CD8-positive, alpha-beta memory T cell (primary cell): ENCODE measurements at regions not wholly inside any gene's neighbourhood (a gene's known extent, or its start where the extent isn't known, plus 50 kb on each side); places are given as distances from the start of the nearest gene placed in this dataset.

Source experiments
- CTCF ChIA-PET: fragments of 350-600 bp; sonication (Branson Sonifier 250); formaldehyde crosslinking; loops from one replicate; lab custom pipeline; 2021; ENCODE audit warnings: antibody characterized with exemption; lab: Charles Lee
- POLR2A ChIA-PET: fragments of 350-600 bp; sonication (Branson Sonifier 250); formaldehyde crosslinking; loops from one replicate; lab custom pipeline; 2021; ENCODE audit warnings: antibody characterized with exemption; lab: Charles Lee
- DNase-seq, 5 donors: peaks; one replicate each; pipeline versions ENCODE4 v3.0.0 to v3.0.0-alpha.2; 2020 to 2022; ENCODE audit warnings: mixed read lengths in 1 of 5
- H3K27ac ChIP-seq: one replicate; pipeline ENCODE4 v1.7.0; 2013; ENCODE audit warnings: low read depth, mild to moderate bottlenecking, low read length, moderate library complexity
- H3K27me3 ChIP-seq: 2 replicates; pipeline ENCODE4 v1.7.0; 2013; ENCODE audit warnings: low read length, mild to moderate bottlenecking; ENCODE audit not compliant: insufficient read depth, poor library complexity, severe bottlenecking
- H3K36me3 ChIP-seq: 2 replicates; pipeline ENCODE4 v1.7.0; 2013; ENCODE audit warnings: mild to moderate bottlenecking, low read length, moderate library complexity; ENCODE audit not compliant: insufficient read depth
- H3K4me1 ChIP-seq: 2 replicates; pipeline ENCODE4 v1.7.0; 2013; ENCODE audit warnings: mild to moderate bottlenecking, low read length, moderate library complexity; ENCODE audit not compliant: insufficient read depth
- H3K4me3 ChIP-seq: 2 replicates; pipeline ENCODE4 v1.7.0; 2013; ENCODE audit warnings: mild to moderate bottlenecking, low read length
- H3K9me3 ChIP-seq: 2 replicates; pipeline ENCODE4 v1.7.0; 2013; ENCODE audit warnings: mild to moderate bottlenecking, low read length
- H3K27ac Mint-ChIP-seq, 8 donors: one replicate each; pipeline ENCODE4 v1.8.0; 2020 to 2021; ENCODE audit warnings: mixed read lengths in 8 of 8, mild to moderate bottlenecking in 6 of 8, inconsistent platforms in 3 of 8, moderate library complexity in 3 of 8
- H3K27me3 Mint-ChIP-seq, 2 donors: one replicate each; pipeline ENCODE4 v1.8.0; 2020 to 2021; ENCODE audit warnings: mixed read lengths in 2 of 2, mild to moderate bottlenecking in 1 of 2, moderate library complexity in 1 of 2
- H3K36me3 Mint-ChIP-seq, 3 donors: one replicate each; pipeline ENCODE4 v1.8.0; 2020 to 2021; ENCODE audit warnings: mixed read lengths in 3 of 3, inconsistent platforms in 1 of 3, mild to moderate bottlenecking in 1 of 3
- H3K4me1 Mint-ChIP-seq, 3 donors: one replicate each; pipeline ENCODE4 v1.8.0; 2020 to 2021; ENCODE audit warnings: mixed read lengths in 3 of 3, inconsistent platforms in 1 of 3, mild to moderate bottlenecking in 1 of 3
- H3K4me3 Mint-ChIP-seq, 7 donors: one replicate each; pipeline ENCODE4 v1.8.0; 2020 to 2021; ENCODE audit warnings: mixed read lengths in 7 of 7, mild to moderate bottlenecking in 6 of 7, moderate library complexity in 4 of 7, inconsistent platforms in 2 of 7
- H3K9me3 Mint-ChIP-seq, 5 donors: one replicate each; pipeline ENCODE4 v1.8.0; 2020 to 2022; ENCODE audit warnings: mixed read lengths in 5 of 5, mild to moderate bottlenecking in 3 of 5, moderate library complexity in 2 of 5, inconsistent platforms in 1 of 5

- H3K9me3 ChIP-seq, result no peaks in the 10 kb centered on the region
- CTCF ChIA-PET, result no interaction called here
These were observed 57.2 kb downstream of the NKX6-1 start for GRCh38 chr4:84441758-84442377.

GRCh38 chr4:84439996-84440395 lies 59.1 kb downstream of the NKX6-1 start:
- no peaks in the 10 kb centered on the region for H3K36me3 ChIP-seq
- DNase-seq, result no peak
- no peak overlapping the region for H3K4me3 Mint-ChIP-seq
- H3K27ac ChIP-seq, result no peak overlapping the region
- no peak overlapping the region for H3K4me3 ChIP-seq
- no peaks in the 10 kb centered on the region for H3K36me3 Mint-ChIP-seq
- H3K27me3 ChIP-seq, result no peaks in the 10 kb centered on the region
- H3K9me3 Mint-ChIP-seq, result peaks cover 0 to 2% (median 0%) of the 10 kb centered on the region in 5 donors
- H3K27me3 Mint-ChIP-seq, result no peaks in the 10 kb centered on the region
- POLR2A ChIA-PET, result no interaction called here
- H3K27ac Mint-ChIP-seq, result no peak overlapping the region
- no peaks in the 10 kb centered on the region for H3K4me1 ChIP-seq
- no peaks in the 10 kb centered on the region for H3K4me1 Mint-ChIP-seq
- CTCF ChIA-PET, result no interaction called here
- no peaks in the 10 kb centered on the region for H3K9me3 ChIP-seq

More at GRCh38 chr4:84441758-84442377, 57.2 kb downstream of the NKX6-1 start:
- no peaks in the 10 kb centered on the region for H3K4me1 Mint-ChIP-seq
- Histone ChIP-seq H3K27me3 (no peaks in the 10 kb centered on the region), H3K4me3 (no peak overlapping the region), H3K36me3 (no peaks in the 10 kb centered on the region), H3K4me1 (no peaks in the 10 kb centered on the region), H3K27ac (no peak overlapping the region)
- peaks cover 0 to 4% (median 0%) of the 10 kb centered on the region in 5 donors for H3K9me3 Mint-ChIP-seq
- no peak for DNase-seq
- peaks cover 0 to 2% of the 10 kb centered on the region in 2 donors for H3K27me3 Mint-ChIP-seq
- no peak overlapping the region for H3K4me3 Mint-ChIP-seq
- H3K27ac Mint-ChIP-seq, result no peak overlapping the region
- H3K36me3 Mint-ChIP-seq, result no peaks in the 10 kb centered on the region
- POLR2A ChIA-PET, result no interaction called here

- Histone ChIP-seq H3K36me3 (no peaks in the 10 kb centered on the region), H3K4me1 (no peaks in the 10 kb centered on the region), H3K4me3 (no peak overlapping the region), H3K9me3 (no peaks in the 10 kb centered on the region), H3K27me3 (no peaks in the 10 kb centered on the region), H3K27ac (no peak overlapping the region)
- no peak for DNase-seq
- Mint-ChIP-seq H3K36me3 (no peaks in the 10 kb centered on the region), H3K9me3 (peaks cover 0 to 4% (median 0%) of the 10 kb centered on the region in 5 donors), H3K27me3 (peaks cover 0 to under 1% of the 10 kb centered on the region in 2 donors), H3K4me1 (no peaks in the 10 kb centered on the region), H3K27ac (no peak overlapping the region), H3K4me3 (no peak overlapping the region)
- ChIA-PET POLR2A (no interaction called here), CTCF (no interaction called here)
These were observed 62.3 kb downstream of the NKX6-1 start for GRCh38 chr4:84436812-84437211.

GRCh38 chr4:84434344-84434743 lies 64.7 kb downstream of the NKX6-1 start:
- H3K27ac Mint-ChIP-seq, result peak overlapping the region in 1 of 8 donors; percentile 58
- H3K27ac ChIP-seq, result no peak overlapping the region
- ChIA-PET POLR2A (no interaction called here), CTCF (no interaction called here)
- peaks cover 0 to 1% of the 10 kb centered on the region in 2 donors for H3K27me3 Mint-ChIP-seq
- no peaks in the 10 kb centered on the region for H3K4me1 Mint-ChIP-seq
- no peaks in the 10 kb centered on the region for H3K4me1 ChIP-seq
- no peak overlapping the region for H3K4me3 Mint-ChIP-seq
- H3K9me3 Mint-ChIP-seq, result peaks cover 0 to 4% (median 0%) of the 10 kb centered on the region in 5 donors
- no peaks in the 10 kb centered on the region for H3K27me3 ChIP-seq
- H3K36me3 ChIP-seq, result no peaks in the 10 kb centered on the region
- no peaks in the 10 kb centered on the region for H3K9me3 ChIP-seq
- DNase-seq, result no peak
- H3K36me3 Mint-ChIP-seq, result no peaks in the 10 kb centered on the region
- no peak overlapping the region for H3K4me3 ChIP-seq

- Mint-ChIP-seq H3K27me3 (peaks cover 0 to 1% of the 10 kb centered on the region in 2 donors), H3K9me3 (peaks cover 0 to 4% (median 0%) of the 10 kb centered on the region in 5 donors), H3K4me3 (no peak overlapping the region), H3K4me1 (no peaks in the 10 kb centered on the region), H3K36me3 (no peaks in the 10 kb centered on the region), H3K27ac (no peak overlapping the region)
- Histone ChIP-seq H3K9me3 (no peaks in the 10 kb centered on the region), H3K4me1 (no peaks in the 10 kb centered on the region), H3K27ac (no peak overlapping the region), H3K36me3 (no peaks in the 10 kb centered on the region), H3K4me3 (no peak overlapping the region), H3K27me3 (no peaks in the 10 kb centered on the region)
- ChIA-PET POLR2A (no interaction called here), CTCF (no interaction called here)
- DNase-seq, result no peak
These were observed 65.4 kb downstream of the NKX6-1 start for GRCh38 chr4:84433633-84434222.

GRCh38 chr4:84432713-84433112 lies 66.4 kb downstream of the NKX6-1 start:
- Mint-ChIP-seq H3K4me1 (no peaks in the 10 kb centered on the region), H3K36me3 (no peaks in the 10 kb centered on the region), H3K9me3 (peaks cover 0 to 4% (median 0%) of the 10 kb centered on the region in 5 donors), H3K27me3 (peaks cover 0 to 1% of the 10 kb centered on the region in 2 donors), H3K4me3 (no peak overlapping the region), H3K27ac (no peak overlapping the region)
- no peaks in the 10 kb centered on the region for H3K27me3 ChIP-seq
- ChIA-PET POLR2A (no interaction called here), CTCF (no interaction called here)
- DNase-seq, result no peak
- no peaks in the 10 kb centered on the region for H3K4me1 ChIP-seq
- no peak overlapping the region for H3K27ac ChIP-seq
- no peaks in the 10 kb centered on the region for H3K9me3 ChIP-seq
- no peak overlapping the region for H3K4me3 ChIP-seq
- no peaks in the 10 kb centered on the region for H3K36me3 ChIP-seq

GRCh38 chr4:84420608-84421007 lies 78.5 kb downstream of the NKX6-1 start:
- Histone ChIP-seq H3K9me3 (no peaks in the 10 kb centered on the region), H3K4me1 (no peaks in the 10 kb centered on the region), H3K36me3 (no peaks in the 10 kb centered on the region), H3K27me3 (no peaks in the 10 kb centered on the region), H3K4me3 (no peak overlapping the region), H3K27ac (no peak overlapping the region)
- H3K9me3 Mint-ChIP-seq, result peaks cover 0 to 16% (median 6%) of the 10 kb centered on the region in 5 donors
- ChIA-PET CTCF (no interaction called here), POLR2A (no interaction called here)
- no peak overlapping the region for H3K4me3 Mint-ChIP-seq
- no peak overlapping the region for H3K27ac Mint-ChIP-seq
- H3K27me3 Mint-ChIP-seq, result peaks cover 0 to 6% of the 10 kb centered on the region in 2 donors
- DNase-seq, result no peak
- no peaks in the 10 kb centered on the region for H3K36me3 Mint-ChIP-seq
- H3K4me1 Mint-ChIP-seq, result no peaks in the 10 kb centered on the region

GRCh38 chr4:84419201-84419600 lies 79.9 kb downstream of the NKX6-1 start:
- Mint-ChIP-seq H3K27ac (no peak overlapping the region), H3K36me3 (no peaks in the 10 kb centered on the region), H3K4me1 (no peaks in the 10 kb centered on the region), H3K4me3 (no peak overlapping the region), H3K27me3 (peaks cover 0 to 7% of the 10 kb centered on the region in 2 donors), H3K9me3 (peaks cover 0 to 13% (median 3%) of the 10 kb centered on the region in 5 donors)
- Histone ChIP-seq H3K4me1 (no peaks in the 10 kb centered on the region), H3K9me3 (no peaks in the 10 kb centered on the region), H3K4me3 (no peak overlapping the region), H3K36me3 (no peaks in the 10 kb centered on the region), H3K27ac (no peak overlapping the region), H3K27me3 (no peaks in the 10 kb centered on the region)
- POLR2A ChIA-PET, result no interaction called here
- no peak for DNase-seq
- CTCF ChIA-PET, result no interaction called here
